Prostate gland (tissue), 2 donors: ENCODE measurements at regions not wholly inside any gene's neighbourhood (a gene's known extent, or its start where the extent isn't known, plus 50 kb on each side); places are given as distances from the start of the nearest gene placed in this dataset.

Experiments
- DNase-seq: peaks from one replicate; pipeline ENCODE4 v3.0.0-alpha.2; 2019; ENCODE audit warnings: low spot score
- H3K27ac ChIP-seq, 2 donors: fragments of 200-600 bp; sonication (generic); 2 replicates each; pipeline ENCODE4 v1.5.1; 2017 to 2019
- H3K27me3 ChIP-seq: fragments of 200-600 bp; sonication (generic); replicated peaks from 2 replicates; pipeline ENCODE4 v1.5.1; 2019; ENCODE audit not compliant: insufficient read depth
- H3K36me3 ChIP-seq, 2 donors: fragments of 200-600 bp; sonication (generic); 1 replicate in 1 of 2; 2 replicates in 1 of 2; pipeline versions ENCODE4 v1.5.1 to v1.8.1; 2017 to 2019
- H3K4me1 ChIP-seq: fragments of 200-600 bp; sonication (generic); replicated peaks from 2 replicates; pipeline ENCODE4 v1.5.1; 2019
- H3K4me3 ChIP-seq, 2 donors: fragments of 200-600 bp; sonication (generic); 2 replicates each; pipeline ENCODE4 v1.5.1; 2017 to 2019
- H3K9me3 ChIP-seq: fragments of 200-600 bp; sonication (generic); 2 replicates; pipeline ENCODE4 v1.5.1; 2017
- POLR2A ChIP-seq: fragments of 450-650 bp; IDR thresholded peaks from one replicate; pipeline ENCODE4 v1.6.1; 2016; ENCODE audit warnings: antibody characterized with exemption, mild to moderate bottlenecking
- POLR2AphosphoS5 ChIP-seq: sonication (generic); formaldehyde crosslinking; IDR thresholded peaks from one replicate; pipeline ENCODE4 v1.6.1; 2017; ENCODE audit warnings: antibody characterized with exemption
- WGBS: methylation state at CpG from one replicate; pipeline ENCODE4 v1.1.5; 2018; 5-methylcytosine and 5-hydroxymethylcytosine counted together
- intact Hi-C: fragments of 100-400 bp; cut with DNase I; formaldehyde crosslinking; loops from one replicate; pipeline ENCODE4 v1.14.2; 2022
- TF ChIP-seq, protein P1 (sequence below), 4 experiments: fragments of 200-600 bp in 2 of 4; fragments of 450-650 bp in 2 of 4; sonication (generic) in 2 of 4; IDR thresholded peaks; 1 replicate in 3 of 4; 2 replicates in 1 of 4; pipeline ENCODE4 v1.5.1; 2016 to 2019; ENCODE audit warnings: antibody characterized with exemption in 4 of 4, mild to moderate bottlenecking in 2 of 4, moderate library complexity in 2 of 4

DNA sequence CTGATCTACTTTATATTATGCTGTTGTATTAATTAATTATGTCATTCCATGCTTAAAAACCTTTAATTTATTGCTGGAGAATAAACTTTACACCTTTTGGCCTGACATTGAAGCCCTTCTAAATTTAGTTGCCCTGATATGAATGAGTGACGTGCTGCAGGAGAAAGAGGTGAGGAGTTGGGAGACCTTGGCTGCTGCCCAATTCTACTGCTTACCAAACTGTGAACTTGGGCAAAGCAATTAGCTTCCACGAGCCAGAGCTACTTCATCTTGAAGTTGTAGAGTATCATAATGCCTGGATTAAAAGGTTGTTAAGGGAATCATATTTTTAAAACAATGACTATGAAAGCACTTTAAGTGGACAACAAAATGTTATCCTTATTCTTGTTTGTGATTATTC is 126.8 kb upstream of the DEPDC1 start:
- no peaks in the 10 kb centered on the region for H3K27me3 ChIP-seq
- WGBS = 39% methylated on average over 2 of the region's 2 CpGs
- intact Hi-C loops = no loop called here
- no peaks in the 10 kb centered on the region for H3K4me1 ChIP-seq
- no peak overlapping the region for H3K4me3 ChIP-seq
- H3K9me3 ChIP-seq = no peaks in the 10 kb centered on the region
- TF ChIP-seq POLR2AphosphoS5 = no peak
- TF ChIP-seq POLR2A = no peak
- TF ChIP-seq, protein P1, sequence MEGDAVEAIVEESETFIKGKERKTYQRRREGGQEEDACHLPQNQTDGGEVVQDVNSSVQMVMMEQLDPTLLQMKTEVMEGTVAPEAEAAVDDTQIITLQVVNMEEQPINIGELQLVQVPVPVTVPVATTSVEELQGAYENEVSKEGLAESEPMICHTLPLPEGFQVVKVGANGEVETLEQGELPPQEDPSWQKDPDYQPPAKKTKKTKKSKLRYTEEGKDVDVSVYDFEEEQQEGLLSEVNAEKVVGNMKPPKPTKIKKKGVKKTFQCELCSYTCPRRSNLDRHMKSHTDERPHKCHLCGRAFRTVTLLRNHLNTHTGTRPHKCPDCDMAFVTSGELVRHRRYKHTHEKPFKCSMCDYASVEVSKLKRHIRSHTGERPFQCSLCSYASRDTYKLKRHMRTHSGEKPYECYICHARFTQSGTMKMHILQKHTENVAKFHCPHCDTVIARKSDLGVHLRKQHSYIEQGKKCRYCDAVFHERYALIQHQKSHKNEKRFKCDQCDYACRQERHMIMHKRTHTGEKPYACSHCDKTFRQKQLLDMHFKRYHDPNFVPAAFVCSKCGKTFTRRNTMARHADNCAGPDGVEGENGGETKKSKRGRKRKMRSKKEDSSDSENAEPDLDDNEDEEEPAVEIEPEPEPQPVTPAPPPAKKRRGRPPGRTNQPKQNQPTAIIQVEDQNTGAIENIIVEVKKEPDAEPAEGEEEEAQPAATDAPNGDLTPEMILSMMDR (IDR thresholded peaks at IDR 0.05) = no peak
- no peak overlapping the region for H3K27ac ChIP-seq
- no peaks in the 10 kb centered on the region for H3K36me3 ChIP-seq
- no peak for DNase-seq

DNA sequence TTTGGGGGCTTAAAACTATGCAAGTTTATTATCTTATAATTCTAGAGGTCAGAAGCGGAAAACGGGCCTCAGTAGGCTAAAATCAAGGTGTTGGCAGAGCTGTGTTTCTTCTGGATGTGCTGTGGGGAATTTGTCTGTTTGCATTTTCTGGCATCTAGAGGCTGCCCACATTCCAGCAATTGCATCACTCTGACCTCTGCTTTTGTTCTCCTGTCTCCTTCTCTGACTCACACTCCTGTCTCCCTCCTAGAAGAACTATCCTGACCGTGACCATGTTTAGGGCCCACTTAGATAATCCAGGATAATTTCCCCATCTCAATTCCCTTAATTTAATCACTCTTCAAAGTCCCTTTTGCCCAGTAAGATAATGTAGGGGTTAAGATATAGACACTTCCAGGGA is 127.4 kb upstream of the DEPDC1 start:
- Histone ChIP-seq H3K27me3 (no peaks in the 10 kb centered on the region), H3K36me3 (no peaks in the 10 kb centered on the region), H3K4me3 (no peak overlapping the region), H3K27ac (no peak overlapping the region), H3K4me1 (no peaks in the 10 kb centered on the region), H3K9me3 (no peaks in the 10 kb centered on the region)
- intact Hi-C loops = no loop called here
- no peak for DNase-seq
- 62% methylated on average over 3 of the region's 3 CpGs for WGBS
- TF ChIP-seq, protein P1 (IDR thresholded peaks at IDR 0.05) = no peak
- no peak for TF ChIP-seq POLR2AphosphoS5
- no peak for TF ChIP-seq POLR2A

DNA sequence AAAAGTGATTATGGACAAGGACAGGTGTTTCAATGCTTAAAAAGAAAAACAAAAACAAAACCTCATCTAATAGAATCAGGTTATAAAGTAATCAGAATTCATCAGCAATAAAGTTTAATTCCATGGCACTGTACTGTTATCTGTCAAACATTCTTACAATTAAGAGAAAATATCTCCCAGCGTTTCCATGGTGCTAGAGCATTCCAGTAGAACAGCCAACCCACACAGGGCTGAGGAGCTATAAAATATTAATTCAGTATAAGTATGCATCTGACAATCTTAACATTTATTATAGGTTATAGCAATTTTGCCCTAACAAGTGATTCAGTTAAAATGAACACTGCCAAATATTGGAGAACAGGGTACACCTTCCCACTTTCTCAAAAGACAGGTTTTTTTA is 128.7 kb upstream of the DEPDC1 start:
- Histone ChIP-seq H3K36me3 (no peaks in the 10 kb centered on the region), H3K27ac (no peak overlapping the region), H3K4me3 (no peak overlapping the region), H3K27me3 (no peaks in the 10 kb centered on the region), H3K4me1 (no peaks in the 10 kb centered on the region), H3K9me3 (no peaks in the 10 kb centered on the region)
- intact Hi-C loops = no loop called here
- WGBS = 70% methylated on average over 1 of the region's 1 CpG
- no peak for TF ChIP-seq POLR2A
- TF ChIP-seq, protein P1 (IDR thresholded peaks at IDR 0.05) = no peak
- TF ChIP-seq POLR2AphosphoS5 = no peak
- DNase-seq = no peak

DNA sequence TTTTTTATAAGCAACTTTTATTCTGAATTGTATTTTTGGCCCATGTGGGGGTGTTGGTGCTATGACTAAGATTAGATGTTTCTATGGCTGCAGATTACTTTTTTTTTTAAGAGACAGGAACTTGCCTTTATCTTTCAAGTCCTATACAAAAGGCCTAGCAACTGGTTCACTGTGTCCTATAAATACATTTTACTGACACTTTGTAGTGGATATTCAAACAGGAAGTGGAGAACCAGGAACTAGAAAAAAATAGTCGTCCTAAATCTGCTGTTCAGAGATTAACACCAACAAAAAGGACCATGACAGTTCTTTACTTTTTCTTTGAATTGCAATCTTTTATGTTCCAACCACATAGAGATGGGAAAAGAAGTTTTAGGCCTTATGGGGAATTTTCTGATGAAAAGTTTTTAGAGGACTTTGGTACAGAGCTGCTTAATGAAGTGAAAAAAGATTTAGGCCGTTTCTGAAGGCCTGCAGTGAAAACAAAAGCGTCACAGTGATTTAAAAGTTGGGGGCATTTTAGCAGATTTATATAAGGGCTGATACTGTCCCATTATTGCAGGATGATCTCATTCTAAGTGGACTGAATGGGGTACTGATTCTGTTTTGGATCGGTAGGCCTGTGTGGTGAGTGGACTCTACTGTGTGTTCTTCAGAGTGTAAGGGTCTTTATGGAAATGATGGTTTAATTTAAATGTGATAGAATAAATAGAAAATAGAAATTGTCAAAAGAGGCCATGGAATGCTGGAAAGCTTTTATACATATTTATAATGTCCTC is 136.4 kb upstream of the DEPDC1 start:
- no peak for DNase-seq
- H3K27me3 ChIP-seq = no peaks in the 10 kb centered on the region
- H3K27ac ChIP-seq = no peak overlapping the region
- no peak overlapping the region for H3K4me3 ChIP-seq
- no peaks in the 10 kb centered on the region for H3K36me3 ChIP-seq
- 72% methylated on average over 4 of the region's 4 CpGs for WGBS
- TF ChIP-seq POLR2A (no peak), POLR2AphosphoS5 (no peak)
- TF ChIP-seq, protein P1 (IDR thresholded peaks at IDR 0.05) = no peak
- intact Hi-C loops = no loop called here
- H3K9me3 ChIP-seq = no peaks in the 10 kb centered on the region
- no peaks in the 10 kb centered on the region for H3K4me1 ChIP-seq

DNA sequence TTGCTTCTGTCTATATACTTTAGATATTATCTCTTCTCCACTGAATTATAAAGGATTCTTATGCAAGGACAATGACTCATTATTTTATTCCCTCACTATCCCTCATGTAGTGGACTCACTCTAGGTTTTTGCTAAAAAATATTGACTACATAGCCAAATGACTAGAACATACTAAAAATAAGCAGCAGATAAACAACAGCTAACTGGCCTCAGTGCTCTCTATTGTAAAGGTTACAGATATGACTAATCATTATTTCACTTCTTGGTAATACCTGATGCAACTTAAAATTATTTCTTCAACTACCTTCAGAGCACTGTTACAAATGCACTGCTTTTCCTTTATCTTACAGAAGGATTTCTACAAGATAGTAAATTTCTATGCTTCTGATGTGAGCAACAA is 147.6 kb upstream of the DEPDC1 start:
- H3K36me3 ChIP-seq = no peaks in the 10 kb centered on the region
- TF ChIP-seq POLR2AphosphoS5 (no peak), POLR2A (no peak)
- TF ChIP-seq, protein P1 (IDR thresholded peaks at IDR 0.05) = no peak
- no peak overlapping the region for H3K27ac ChIP-seq
- no peaks in the 10 kb centered on the region for H3K27me3 ChIP-seq
- H3K4me1 ChIP-seq = no peaks in the 10 kb centered on the region
- no peaks in the 10 kb centered on the region for H3K9me3 ChIP-seq
- DNase-seq = no peak
- intact Hi-C loops = no loop called here
- H3K4me3 ChIP-seq = no peak overlapping the region
